ENCODE measurements at regions not wholly inside any gene's neighbourhood (a gene's known extent, or its start where the extent isn't known, plus 50 kb on each side); places are given as distances from the start of the nearest gene placed in this dataset.

- no peak for TF ChIP-seq EZH2phosphoT487 (IDR thresholded peaks at IDR 0.05)
- no peak for TF ChIP-seq EZH2 (IDR thresholded peaks at IDR 0.05)
Observed at GRCh38 chr5:42317575-42317974, 105.7 kb upstream of the GHR start.
